Breast epithelium (tissue), 3 donors: ENCODE measurements at regions not wholly inside any gene's neighbourhood (a gene's known extent, or its start where the extent isn't known, plus 50 kb on each side); places are given as distances from the start of the nearest gene placed in this dataset.
"Not testable (repeated sequence)": the region's sequence is repeated elsewhere in the genome, so short reads cannot be mapped to it uniquely, and the experiment has no call there.

Source experiments
- POLR2A ChIP-seq: fragments of 450-650 bp; IDR thresholded peaks from one replicate; pipeline ENCODE4 v1.6.1; 2016; ENCODE audit warnings: antibody characterized with exemption, mild to moderate bottlenecking, moderate library complexity
- TF ChIP-seq, protein P1 (sequence below), 3 donors: fragments of 450-650 bp; IDR thresholded peaks; one replicate each; pipeline ENCODE4 v1.5.1; 2016 to 2017; ENCODE audit warnings: antibody characterized with exemption in 3 of 3, mild to moderate bottlenecking in 3 of 3, moderate library complexity in 3 of 3

DNA sequence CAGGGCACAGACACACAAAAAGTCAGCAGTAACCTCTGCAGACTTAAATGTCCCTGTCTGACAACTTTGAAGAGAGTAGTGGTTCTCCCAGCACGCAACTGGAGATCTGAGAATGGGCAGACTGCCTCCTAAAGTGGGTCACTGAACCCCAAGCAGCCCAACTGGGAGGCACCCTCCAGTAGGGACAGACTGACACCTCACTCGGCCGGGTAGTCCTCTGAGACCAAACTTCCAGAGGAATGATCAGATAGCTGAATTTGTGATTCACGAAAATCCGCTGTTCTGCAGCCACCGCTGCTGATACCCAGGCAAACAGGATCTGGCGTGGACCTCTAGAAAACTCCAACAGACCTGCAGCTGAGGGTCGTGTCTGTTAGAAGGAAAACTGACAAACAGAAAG, 2756.0 kb downstream of the RPIA start:
- TF ChIP-seq, protein P1, sequence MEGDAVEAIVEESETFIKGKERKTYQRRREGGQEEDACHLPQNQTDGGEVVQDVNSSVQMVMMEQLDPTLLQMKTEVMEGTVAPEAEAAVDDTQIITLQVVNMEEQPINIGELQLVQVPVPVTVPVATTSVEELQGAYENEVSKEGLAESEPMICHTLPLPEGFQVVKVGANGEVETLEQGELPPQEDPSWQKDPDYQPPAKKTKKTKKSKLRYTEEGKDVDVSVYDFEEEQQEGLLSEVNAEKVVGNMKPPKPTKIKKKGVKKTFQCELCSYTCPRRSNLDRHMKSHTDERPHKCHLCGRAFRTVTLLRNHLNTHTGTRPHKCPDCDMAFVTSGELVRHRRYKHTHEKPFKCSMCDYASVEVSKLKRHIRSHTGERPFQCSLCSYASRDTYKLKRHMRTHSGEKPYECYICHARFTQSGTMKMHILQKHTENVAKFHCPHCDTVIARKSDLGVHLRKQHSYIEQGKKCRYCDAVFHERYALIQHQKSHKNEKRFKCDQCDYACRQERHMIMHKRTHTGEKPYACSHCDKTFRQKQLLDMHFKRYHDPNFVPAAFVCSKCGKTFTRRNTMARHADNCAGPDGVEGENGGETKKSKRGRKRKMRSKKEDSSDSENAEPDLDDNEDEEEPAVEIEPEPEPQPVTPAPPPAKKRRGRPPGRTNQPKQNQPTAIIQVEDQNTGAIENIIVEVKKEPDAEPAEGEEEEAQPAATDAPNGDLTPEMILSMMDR (IDR thresholded peaks at IDR 0.05) = not testable (repeated sequence)
- TF ChIP-seq POLR2A = not testable (repeated sequence)
